Vagina (tissue), 2 donors: ENCODE measurements at regions not wholly inside any gene's neighbourhood (a gene's known extent, or its start where the extent isn't known, plus 50 kb on each side); places are given as distances from the start of the nearest gene placed in this dataset.

Source experiments
- POLR2A ChIP-seq, 2 donors: fragments of 450-650 bp; IDR thresholded peaks; one replicate each; pipeline ENCODE4 v1.6.1; 2017; ENCODE audit warnings: antibody characterized with exemption in 2 of 2, mild to moderate bottlenecking in 2 of 2, moderate library complexity in 2 of 2
- POLR2AphosphoS5 ChIP-seq, 2 donors: sonication (generic); formaldehyde crosslinking; IDR thresholded peaks; one replicate each; pipeline ENCODE4 v1.9.0; 2017; ENCODE audit warnings: antibody characterized with exemption in 2 of 2, mild to moderate bottlenecking in 2 of 2, low read depth in 1 of 2; ENCODE audit not compliant: insufficient read depth in 1 of 2
- TF ChIP-seq, protein P1 (sequence below), 3 experiments: fragments of 450-650 bp in 2 of 3; fragments of 200-600 bp in 1 of 3; sonication (generic) in 1 of 3; IDR thresholded peaks; one replicate each; pipeline ENCODE4 v1.5.1; 2017 to 2019; ENCODE audit warnings: antibody characterized with exemption in 3 of 3, mild to moderate bottlenecking in 2 of 3, moderate library complexity in 2 of 3

DNA sequence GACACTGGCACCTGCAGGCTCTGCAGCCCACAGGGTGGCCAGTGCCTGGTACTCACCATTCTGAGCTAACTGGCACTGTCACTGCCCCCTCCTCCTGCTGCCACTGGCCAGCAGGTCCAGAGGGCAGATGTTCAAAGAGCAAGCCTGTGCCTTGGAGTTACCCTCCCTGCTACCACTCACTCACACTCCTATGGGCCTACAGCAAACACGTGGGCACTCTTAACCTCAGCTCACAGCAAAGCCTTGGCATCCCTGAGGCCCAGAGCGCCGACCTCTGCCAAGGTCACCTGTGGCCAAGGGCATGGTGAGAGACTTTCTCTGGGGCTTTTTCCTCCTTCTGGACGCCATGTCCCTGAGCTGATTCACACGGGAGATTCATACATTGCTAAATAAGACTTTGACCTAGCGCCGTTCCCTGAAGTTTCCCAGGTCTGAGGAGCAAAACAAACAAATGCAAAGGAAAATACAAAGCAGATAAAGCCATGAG is 270.0 kb upstream of the PPP2R2D start:
- TF ChIP-seq, protein P1, sequence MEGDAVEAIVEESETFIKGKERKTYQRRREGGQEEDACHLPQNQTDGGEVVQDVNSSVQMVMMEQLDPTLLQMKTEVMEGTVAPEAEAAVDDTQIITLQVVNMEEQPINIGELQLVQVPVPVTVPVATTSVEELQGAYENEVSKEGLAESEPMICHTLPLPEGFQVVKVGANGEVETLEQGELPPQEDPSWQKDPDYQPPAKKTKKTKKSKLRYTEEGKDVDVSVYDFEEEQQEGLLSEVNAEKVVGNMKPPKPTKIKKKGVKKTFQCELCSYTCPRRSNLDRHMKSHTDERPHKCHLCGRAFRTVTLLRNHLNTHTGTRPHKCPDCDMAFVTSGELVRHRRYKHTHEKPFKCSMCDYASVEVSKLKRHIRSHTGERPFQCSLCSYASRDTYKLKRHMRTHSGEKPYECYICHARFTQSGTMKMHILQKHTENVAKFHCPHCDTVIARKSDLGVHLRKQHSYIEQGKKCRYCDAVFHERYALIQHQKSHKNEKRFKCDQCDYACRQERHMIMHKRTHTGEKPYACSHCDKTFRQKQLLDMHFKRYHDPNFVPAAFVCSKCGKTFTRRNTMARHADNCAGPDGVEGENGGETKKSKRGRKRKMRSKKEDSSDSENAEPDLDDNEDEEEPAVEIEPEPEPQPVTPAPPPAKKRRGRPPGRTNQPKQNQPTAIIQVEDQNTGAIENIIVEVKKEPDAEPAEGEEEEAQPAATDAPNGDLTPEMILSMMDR (IDR thresholded peaks at IDR 0.05) = no peak
- TF ChIP-seq POLR2A (IDR thresholded peaks at IDR 0.05) (no peak), POLR2AphosphoS5 (IDR thresholded peaks at IDR 0.05; ENCODE audit: insufficient read depth in 1 of 2, low read depth in 1 of 2) (no peak)
